Endothelial cell of umbilical vein (primary cell): ENCODE measurements at regions not wholly inside any gene's neighbourhood (a gene's known extent, or its start where the extent isn't known, plus 50 kb on each side); places are given as distances from the start of the nearest gene placed in this dataset.

Experiments
- BruUV-seq: library from RNA; stranded (reverse); fragments of 400-500 nt; replicated peaks from 2 replicates; lab custom pipeline; 2021; lab: Mats Ljungman, UMichigan
- CTCF ChIA-PET: fragments of 300-600, 350-600 bp; sonication (Branson Sonifier 250); formaldehyde crosslinking; loops from one replicate; lab custom pipeline; 2021; ENCODE audit warnings: antibody characterized with exemption, inconsistent platforms; lab: Charles Lee
- POLR2A ChIA-PET: fragments of 300-600, 350-600 bp; sonication (Branson Sonifier 250); formaldehyde crosslinking; loops from one replicate; lab custom pipeline; 2021; ENCODE audit warnings: antibody characterized with exemption, inconsistent platforms; lab: Charles Lee
- DNase-seq: peaks from one replicate; pipeline ENCODE4 v3.0.0-alpha.2; 2011; ENCODE audit warnings: low read depth, low spot score
- FAIRE-seq: peaks from 2 replicates; lab custom pipeline; 2011; peaks lifted over from hg19 to GRCh38; lab: Jason Lieb, UNC
- H2AFZ ChIP-seq: 2 replicates; pipeline ENCODE4 v1.6.0; 2012; ENCODE audit warnings: low read depth, low read length, control low read depth, inconsistent platforms
- H3K27ac ChIP-seq: 2 replicates; pipeline ENCODE4 v1.5.1; 2011; ENCODE audit warnings: low read depth, mild to moderate bottlenecking, control low read depth, low read length, moderate library complexity; ENCODE audit not compliant: insufficient read depth
- H3K27me3 ChIP-seq, 2 experiments: 2 replicates each; pipeline versions ENCODE4 v1.6.0 to v1.6.1; 2011; ENCODE audit warnings: low read length in 2 of 2, mixed read lengths in 1 of 2; ENCODE audit not compliant: control insufficient read depth in 2 of 2, insufficient read depth in 2 of 2
- H3K36me3 ChIP-seq, 2 experiments: 2 replicates in 1 of 2; 3 replicates in 1 of 2; pipeline ENCODE4 v1.5.1; 2011; ENCODE audit warnings: low read length in 2 of 2, mild to moderate bottlenecking in 1 of 2, moderate library complexity in 1 of 2; ENCODE audit not compliant: control insufficient read depth in 2 of 2, insufficient read depth in 2 of 2; ENCODE audit errors: extremely low read depth in 1 of 2
- H3K4me1 ChIP-seq: 3 replicates; pipeline ENCODE4 v1.5.1; 2011; ENCODE audit warnings: mild to moderate bottlenecking, low read length; ENCODE audit not compliant: control insufficient read depth, insufficient read depth; ENCODE audit errors: extremely low read depth
- H3K4me2 ChIP-seq: 2 replicates; pipeline ENCODE4 v1.6.1; 2011; ENCODE audit warnings: low read length, control low read depth, mixed read lengths; ENCODE audit not compliant: insufficient read depth
- H3K4me3 ChIP-seq, 3 experiments: fragments of 200-600 bp in 1 of 3; sonication (generic), shearing (Covaris generic) in 1 of 3; replicated peaks in 1 of 3; 2 replicates each; pipeline ENCODE4 v1.5.1; 2011 to 2016; ENCODE audit warnings: control low read depth in 3 of 3, low read length in 3 of 3, mild to moderate bottlenecking in 2 of 3, inconsistent platforms in 1 of 3, low read depth in 1 of 3, moderate library complexity in 1 of 3; ENCODE audit not compliant: insufficient read depth in 1 of 3
- H3K79me2 ChIP-seq: 2 replicates; pipeline ENCODE4 v1.6.0; 2012; ENCODE audit warnings: low read length, inconsistent platforms; ENCODE audit not compliant: control insufficient read depth, insufficient read depth
- H3K9ac ChIP-seq: replicated peaks from 2 replicates; pipeline ENCODE3; 2011; ENCODE audit warnings: low read length, control low read depth; ENCODE audit not compliant: insufficient read depth; ENCODE audit errors: extremely low read depth
- H3K9me1 ChIP-seq: replicated peaks from 3 replicates; pipeline ENCODE4 v1.6.0; 2011; ENCODE audit warnings: mild to moderate bottlenecking, low read length; ENCODE audit not compliant: control insufficient read depth, insufficient read depth; ENCODE audit errors: extremely low read depth
- H3K9me3 ChIP-seq: replicated peaks from 2 replicates; pipeline ENCODE4 v1.5.1; 2012; ENCODE audit warnings: low read length, inconsistent platforms; ENCODE audit not compliant: control insufficient read depth, insufficient read depth
- H4K20me1 ChIP-seq: replicated peaks from 2 replicates; pipeline ENCODE3; 2011; ENCODE audit warnings: mild to moderate bottlenecking, low read length; ENCODE audit not compliant: control insufficient read depth, insufficient read depth; ENCODE audit errors: extremely low read depth
- CTCF ChIP-seq, 2 donors: IDR thresholded peaks; 1 replicate in 1 of 2; 2 replicates in 1 of 2; pipeline ENCODE4 v1.5.1; 2011; ENCODE audit warnings: low read length in 2 of 2, mild to moderate bottlenecking in 2 of 2, moderate library complexity in 2 of 2, control low read depth in 1 of 2, inconsistent platforms in 1 of 2, low read depth in 1 of 2; ENCODE audit not compliant: insufficient read depth in 1 of 2; ENCODE audit errors: extremely low read depth in 1 of 2
- EZH2 ChIP-seq: IDR thresholded peaks from 2 replicates; pipeline ENCODE4 v1.6.1; 2012; ENCODE audit warnings: borderline replicate concordance, low read depth, mild to moderate bottlenecking, moderate library complexity, low read length, inconsistent platforms; ENCODE audit not compliant: severe bottlenecking
- FOS ChIP-seq: IDR thresholded peaks from 2 replicates; pipeline ENCODE4 v1.6.1; 2011; ENCODE audit warnings: mild to moderate bottlenecking, low read length, moderate library complexity, borderline replicate concordance; ENCODE audit not compliant: insufficient read depth
- GATA2 ChIP-seq: IDR thresholded peaks from 2 replicates; pipeline ENCODE4 v1.7.0; 2011; ENCODE audit warnings: low read depth, mild to moderate bottlenecking, moderate library complexity, mixed read lengths, low read length; ENCODE audit not compliant: insufficient read length, insufficient read depth
- JUN ChIP-seq: IDR thresholded peaks from 2 replicates; pipeline ENCODE4 v1.6.1; 2011; ENCODE audit warnings: borderline replicate concordance, low read depth; ENCODE audit not compliant: insufficient read length, insufficient read depth
- MYC ChIP-seq: IDR thresholded peaks from one replicate; pipeline ENCODE4 v1.6.1; 2011; ENCODE audit warnings: mild to moderate bottlenecking, low read depth, low read length
- POLR2A ChIP-seq: IDR thresholded peaks from 2 replicates; pipeline ENCODE4 v1.6.1; 2012; ENCODE audit warnings: low read depth, mild to moderate bottlenecking, control low read depth, low read length
- POLR2AphosphoS5 ChIP-seq: IDR thresholded peaks from 2 replicates; pipeline ENCODE4 v1.6.1; 2012; ENCODE audit warnings: low read depth, mild to moderate bottlenecking, control low read depth, low read length, moderate library complexity; ENCODE audit not compliant: insufficient read depth
- dilution Hi-C: fragments of 300-500 bp; cut with MboI; formaldehyde crosslinking; loops from one replicate; pipeline ENCODE4 v1.15.0; 2019; ENCODE audit warnings: low sequenced_read_pairs; ENCODE audit not compliant: extremely low pct_ligation_motif_present
- intact Hi-C: fragments of 100-400 bp; cut with micrococcal nuclease; formaldehyde crosslinking; loops from one replicate; pipeline ENCODE4 v1.10.0; 2022
- TF ChIP-seq, protein P1 (sequence below): IDR thresholded peaks from 2 replicates; pipeline ENCODE4 v1.6.1; 2011; ENCODE audit not compliant: insufficient read depth, insufficient read length

GRCh38 chr13:84447640-84447978 is 565.3 kb upstream of the SLITRK1 start:
- no peak overlapping the region for H2AFZ ChIP-seq
- no TSS peak for BruUV-seq
- no peak for FAIRE-seq

More at GRCh38 chr13:84447640-84447978, 565.3 kb upstream of the SLITRK1 start:
- Histone ChIP-seq H3K79me2 (no peaks in the 10 kb centered on the region), H3K36me3 (no peaks in the 10 kb centered on the region), H3K27ac (no peak overlapping the region), H4K20me1 (no peaks in the 10 kb centered on the region), H3K4me3 (no peak overlapping the region), H3K4me2 (no peak overlapping the region), H3K9me3 (no peaks in the 10 kb centered on the region), H3K9me1 (no peaks in the 10 kb centered on the region), H3K27me3 (no peaks in the 10 kb centered on the region), H3K9ac (no peak overlapping the region), H3K4me1 (no peaks in the 10 kb centered on the region)
- ChIA-PET POLR2A (no interaction called here), CTCF (no interaction called here)
- TF ChIP-seq POLR2AphosphoS5 (no peak), GATA2 (no peak), MYC (no peak), FOS (no peak), EZH2 (no peak), JUN (no peak), CTCF (IDR thresholded peaks at IDR 0.05; ENCODE audit: extremely low read depth in 1 of 2, insufficient read depth in 1 of 2, low read depth in 1 of 2, low read length in 2 of 2) (no peak), POLR2A (no peak)
- TF ChIP-seq, protein P1, sequence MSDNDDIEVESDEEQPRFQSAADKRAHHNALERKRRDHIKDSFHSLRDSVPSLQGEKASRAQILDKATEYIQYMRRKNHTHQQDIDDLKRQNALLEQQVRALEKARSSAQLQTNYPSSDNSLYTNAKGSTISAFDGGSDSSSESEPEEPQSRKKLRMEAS = no peak
- intact Hi-C loops = no loop called here
- dilution Hi-C loops = no loop called here
- DNase-seq = no peak
